ENCODE measurements at regions not wholly inside any gene's neighbourhood (a gene's known extent, or its start where the extent isn't known, plus 50 kb on each side); places are given as distances from the start of the nearest gene placed in this dataset.

DNA sequence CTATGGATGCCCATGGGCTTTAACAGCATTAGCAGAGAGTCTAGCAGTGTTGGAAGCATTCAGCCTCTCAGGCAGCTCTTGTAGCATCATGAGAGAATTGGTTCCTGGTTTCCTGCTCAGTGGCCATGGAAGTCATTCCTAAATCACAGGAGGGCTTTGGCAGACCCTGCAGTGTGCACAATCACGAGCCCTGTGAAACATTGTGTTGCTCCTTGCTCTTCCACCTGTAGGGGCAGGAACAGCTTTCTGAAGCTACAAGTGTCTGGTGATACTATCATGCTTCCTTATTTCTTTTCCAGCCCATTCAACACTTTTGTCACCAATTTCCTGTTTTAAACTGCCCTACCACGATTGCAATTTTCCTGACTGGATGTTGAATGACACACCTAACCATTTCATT, 402.2 kb upstream of the USP15 start:
- Histone ChIP-seq H3K4me1 (no peaks in the 10 kb centered on the region), H3K9ac (ENCODE audit: low read depth in 2 of 2, low read length in 2 of 2) (no peak overlapping the region), H3K36me3 (no peaks in the 10 kb centered on the region), H3K4me3 (no peak overlapping the region), H3K27me3 (no peaks in the 10 kb centered on the region), H3K27ac (no peak overlapping the region), H3K9me3 (no peaks in the 10 kb centered on the region)
- intact Hi-C loops (cut with DNase I) = no loop called here
- no peak for DNase-seq
- TF ChIP-seq, protein P1, sequence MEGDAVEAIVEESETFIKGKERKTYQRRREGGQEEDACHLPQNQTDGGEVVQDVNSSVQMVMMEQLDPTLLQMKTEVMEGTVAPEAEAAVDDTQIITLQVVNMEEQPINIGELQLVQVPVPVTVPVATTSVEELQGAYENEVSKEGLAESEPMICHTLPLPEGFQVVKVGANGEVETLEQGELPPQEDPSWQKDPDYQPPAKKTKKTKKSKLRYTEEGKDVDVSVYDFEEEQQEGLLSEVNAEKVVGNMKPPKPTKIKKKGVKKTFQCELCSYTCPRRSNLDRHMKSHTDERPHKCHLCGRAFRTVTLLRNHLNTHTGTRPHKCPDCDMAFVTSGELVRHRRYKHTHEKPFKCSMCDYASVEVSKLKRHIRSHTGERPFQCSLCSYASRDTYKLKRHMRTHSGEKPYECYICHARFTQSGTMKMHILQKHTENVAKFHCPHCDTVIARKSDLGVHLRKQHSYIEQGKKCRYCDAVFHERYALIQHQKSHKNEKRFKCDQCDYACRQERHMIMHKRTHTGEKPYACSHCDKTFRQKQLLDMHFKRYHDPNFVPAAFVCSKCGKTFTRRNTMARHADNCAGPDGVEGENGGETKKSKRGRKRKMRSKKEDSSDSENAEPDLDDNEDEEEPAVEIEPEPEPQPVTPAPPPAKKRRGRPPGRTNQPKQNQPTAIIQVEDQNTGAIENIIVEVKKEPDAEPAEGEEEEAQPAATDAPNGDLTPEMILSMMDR (IDR thresholded peaks at IDR 0.05) = no peak

DNA sequence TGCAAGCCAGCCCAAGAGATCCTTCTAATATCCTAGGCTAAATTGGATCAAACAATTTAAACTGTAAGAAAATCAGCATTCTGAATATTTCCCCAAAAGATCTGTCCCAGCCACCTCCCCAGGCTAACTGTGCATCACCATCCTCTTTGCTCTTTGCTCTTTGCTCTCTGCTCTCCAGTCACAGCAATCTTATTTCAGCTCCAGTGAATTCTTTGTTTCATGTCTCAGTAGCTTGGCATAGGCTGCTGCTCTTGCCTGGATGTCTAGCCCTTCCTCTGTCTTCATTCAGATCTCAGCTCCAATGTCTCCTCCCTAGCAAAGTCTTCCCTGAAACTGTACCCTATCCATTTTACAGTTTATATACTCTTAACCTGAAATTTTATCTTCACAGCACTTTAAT, 399.8 kb upstream of the USP15 start:
- intact Hi-C loops (cut with DNase I) = no loop called here
- DNase-seq = no peak
- no peak overlapping the region for H3K27ac ChIP-seq
- no peaks in the 10 kb centered on the region for H3K27me3 ChIP-seq
- H3K4me3 ChIP-seq = no peak overlapping the region
- H3K9ac ChIP-seq (ENCODE audit: low read depth in 2 of 2, low read length in 2 of 2) = no peak overlapping the region
- H3K36me3 ChIP-seq = no peaks in the 10 kb centered on the region
- H3K4me1 ChIP-seq = no peaks in the 10 kb centered on the region
- H3K9me3 ChIP-seq = no peaks in the 10 kb centered on the region
- TF ChIP-seq, protein P1 (IDR thresholded peaks at IDR 0.05) = no peak

- TF ChIP-seq, protein P1 (IDR thresholded peaks at IDR 0.05) = no peak
- DNase-seq = no peak
These were observed 397.2 kb upstream of the USP15 start for GRCh38 chr12:61862986-61863385.

DNA sequence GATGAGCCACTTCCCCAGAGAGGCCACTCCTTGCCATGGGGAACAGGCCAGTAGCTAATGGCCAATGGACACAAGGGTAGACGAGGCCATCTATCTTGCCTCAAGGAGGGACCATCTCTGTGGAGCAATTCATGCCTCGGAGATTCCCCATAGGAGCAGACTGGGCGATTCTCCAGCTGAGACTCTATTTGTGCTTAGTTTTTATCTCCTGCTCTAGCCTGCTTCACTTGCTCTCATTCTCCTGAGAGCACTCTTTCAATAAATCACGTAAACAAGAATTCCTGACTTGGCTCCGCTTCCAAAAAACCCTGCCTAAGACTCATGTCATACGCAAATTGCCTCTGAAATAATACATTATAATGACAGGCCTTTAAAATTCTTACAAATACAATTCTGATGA, 396.4 kb upstream of the USP15 start:
- TF ChIP-seq, protein P1 (IDR thresholded peaks at IDR 0.05) = no peak
- H3K36me3 ChIP-seq = no peaks in the 10 kb centered on the region

More at GRCh38 chr12:61862986-61863385, 397.2 kb upstream of the USP15 start:
- no peaks in the 10 kb centered on the region for H3K27me3 ChIP-seq
- H3K9ac ChIP-seq (ENCODE audit: low read depth in 2 of 2, low read length in 2 of 2) = no peak overlapping the region
- no peaks in the 10 kb centered on the region for H3K36me3 ChIP-seq
- H3K27ac ChIP-seq = no peak overlapping the region
- H3K4me3 ChIP-seq = no peak overlapping the region
- no peaks in the 10 kb centered on the region for H3K9me3 ChIP-seq
- intact Hi-C loops (cut with DNase I) = no loop called here
- no peaks in the 10 kb centered on the region for H3K4me1 ChIP-seq

DNA sequence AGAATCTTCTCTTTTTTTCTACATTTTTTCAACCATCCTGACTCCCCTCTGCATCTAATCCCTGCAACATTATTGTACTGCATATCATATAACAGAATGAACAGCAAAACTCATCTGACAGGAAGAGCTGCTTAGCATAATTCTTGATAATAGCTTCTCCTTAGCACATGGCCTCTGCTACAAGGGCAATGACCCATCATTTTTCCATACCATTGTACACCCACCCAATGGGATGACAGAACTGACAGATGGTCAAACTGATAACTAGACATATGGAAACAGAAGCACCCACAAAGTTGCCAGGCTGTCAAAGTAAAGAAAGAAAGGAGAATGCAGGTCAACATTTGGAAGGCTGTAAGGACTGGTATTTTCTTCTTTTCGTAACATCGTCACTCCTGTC, 390.4 kb upstream of the USP15 start:
- Histone ChIP-seq H3K4me1 (no peaks in the 10 kb centered on the region), H3K36me3 (no peaks in the 10 kb centered on the region), H3K27me3 (no peaks in the 10 kb centered on the region), H3K4me3 (no peak overlapping the region), H3K9me3 (no peaks in the 10 kb centered on the region), H3K9ac (ENCODE audit: low read depth in 2 of 2, low read length in 2 of 2) (no peak overlapping the region), H3K27ac (no peak overlapping the region)
- TF ChIP-seq, protein P1 (IDR thresholded peaks at IDR 0.05) = no peak
- intact Hi-C loops (cut with DNase I) = no loop called here
- no peak for DNase-seq

More for the DNA sequence above, 396.4 kb upstream of the USP15 start:
- H3K4me3 ChIP-seq = no peak overlapping the region
- H3K27ac ChIP-seq = no peak overlapping the region
- no peaks in the 10 kb centered on the region for H3K27me3 ChIP-seq
- DNase-seq = no peak
- H3K4me1 ChIP-seq = no peaks in the 10 kb centered on the region
- no peak overlapping the region for H3K9ac ChIP-seq (ENCODE audit: low read depth in 2 of 2, low read length in 2 of 2)
- intact Hi-C loops (cut with DNase I) = no loop called here
- H3K9me3 ChIP-seq = no peaks in the 10 kb centered on the region

Measured in colonic mucosa (tissue), 4 donors.